Kasumi-1 (cell line): ENCODE measurements at regions not wholly inside any gene's neighbourhood (a gene's known extent, or its start where the extent isn't known, plus 50 kb on each side); places are given as distances from the start of the nearest gene placed in this dataset.
"Not testable (repeated sequence)": the region's sequence is repeated elsewhere in the genome, so short reads cannot be mapped to it uniquely, and the experiment has no call there.

Experiments
- DNase-seq, 2 experiments: peaks; one replicate each; lab custom pipeline; 2025; lab: John Stamatoyannopoulos, UW

DNA sequence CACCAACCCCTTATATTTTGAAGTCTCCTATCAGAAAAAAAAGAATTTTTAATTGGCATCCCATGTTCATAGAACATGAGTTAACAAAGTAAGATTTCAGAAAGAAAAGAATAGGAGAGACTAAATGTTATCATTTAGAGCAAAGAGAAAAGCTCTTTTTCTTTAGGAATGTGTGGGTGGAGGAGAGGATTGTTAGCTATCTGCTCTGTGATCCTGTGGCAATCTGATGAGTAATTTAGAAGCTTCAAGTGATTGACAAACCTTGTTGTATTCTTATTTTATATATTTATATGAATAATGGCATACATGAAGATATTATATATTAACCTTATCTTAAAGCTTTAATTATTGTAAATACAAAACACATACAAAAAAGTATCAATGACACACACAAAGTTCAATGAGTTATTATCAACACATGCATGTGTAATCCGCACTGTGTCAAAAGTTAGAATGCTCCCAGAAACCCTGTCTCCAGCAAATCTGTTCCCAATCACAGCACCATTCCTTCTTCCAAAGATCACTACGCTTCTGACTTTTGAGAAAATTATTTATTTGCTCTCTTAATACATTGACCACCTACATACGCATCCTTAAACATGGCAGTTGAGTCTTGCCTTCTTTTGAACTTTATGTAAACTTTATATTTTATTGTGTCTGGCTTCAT lies 907.4 kb downstream of the MCTP2 start:
- no peak for DNase-seq

DNA sequence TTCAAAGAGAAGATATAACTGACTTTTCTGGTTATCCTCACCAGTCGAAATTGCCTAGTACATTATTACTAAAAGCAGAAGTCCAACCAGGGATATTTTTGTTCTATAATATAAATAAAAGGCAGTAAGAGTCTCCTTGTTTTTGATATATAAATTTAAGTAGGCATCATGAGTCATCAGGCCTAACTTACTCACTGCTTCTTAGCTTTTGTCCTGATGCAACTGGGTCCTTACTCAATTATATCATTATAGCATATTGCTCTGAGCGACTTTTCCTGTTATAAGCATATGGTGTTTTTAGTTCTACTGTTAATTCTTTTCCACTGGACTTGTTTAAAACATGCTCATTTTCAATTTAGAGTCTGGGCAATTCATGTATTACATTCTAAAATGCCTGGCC lies 910.1 kb downstream of the MCTP2 start:
- DNase-seq: no peak

- DNase-seq: no peak
Observed at GRCh38 chr15:95142531-95142930, 911.2 kb downstream of the MCTP2 start.

- no peak for DNase-seq
Observed at GRCh38 chr15:95146481-95146880, 915.1 kb downstream of the MCTP2 start.

GRCh38 chr15:95148183-95148582 lies 916.8 kb downstream of the MCTP2 start:
- DNase-seq: no peak

DNA sequence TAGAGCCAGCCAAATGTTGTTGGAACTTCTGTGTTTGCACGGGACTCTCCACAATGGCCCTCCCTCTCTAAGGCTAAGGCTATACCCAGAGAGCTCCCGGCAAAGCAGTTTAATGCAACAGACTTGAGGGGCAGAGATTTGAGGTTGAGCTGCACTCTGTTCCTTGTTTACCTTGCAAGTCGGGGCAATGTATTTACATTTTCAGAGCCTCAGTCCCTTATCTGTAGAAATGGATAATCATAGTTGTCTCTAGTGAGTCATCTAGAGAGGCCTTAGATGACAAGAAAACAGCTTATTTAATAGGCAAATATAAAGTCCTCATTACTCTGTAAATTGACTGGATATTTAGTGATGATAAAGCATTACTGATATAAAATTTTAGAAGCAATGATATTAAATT lies 917.7 kb downstream of the MCTP2 start:
- DNase-seq: no peak

DNA sequence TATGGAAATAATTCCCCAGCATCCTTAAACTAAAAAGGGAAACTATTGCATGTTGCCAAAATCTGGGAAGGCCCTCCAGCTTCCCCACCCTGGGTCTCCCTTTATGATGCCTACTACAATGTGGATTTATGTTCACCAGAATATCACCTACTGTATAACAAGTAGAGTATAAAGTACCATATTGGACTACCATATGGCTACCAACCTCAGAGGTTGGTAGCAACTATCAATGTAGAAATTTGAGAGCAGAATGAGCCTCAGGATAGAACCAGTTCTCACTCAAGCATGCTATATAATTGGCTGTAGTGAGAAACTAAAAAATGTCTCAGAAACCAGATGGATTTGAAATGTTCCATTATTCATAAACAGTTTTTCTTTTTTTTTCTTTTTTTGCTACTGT lies 918.4 kb downstream of the MCTP2 start:
- DNase-seq: no peak

GRCh38 chr15:95150466-95150865 lies 919.1 kb downstream of the MCTP2 start:
- no peak for DNase-seq

DNA sequence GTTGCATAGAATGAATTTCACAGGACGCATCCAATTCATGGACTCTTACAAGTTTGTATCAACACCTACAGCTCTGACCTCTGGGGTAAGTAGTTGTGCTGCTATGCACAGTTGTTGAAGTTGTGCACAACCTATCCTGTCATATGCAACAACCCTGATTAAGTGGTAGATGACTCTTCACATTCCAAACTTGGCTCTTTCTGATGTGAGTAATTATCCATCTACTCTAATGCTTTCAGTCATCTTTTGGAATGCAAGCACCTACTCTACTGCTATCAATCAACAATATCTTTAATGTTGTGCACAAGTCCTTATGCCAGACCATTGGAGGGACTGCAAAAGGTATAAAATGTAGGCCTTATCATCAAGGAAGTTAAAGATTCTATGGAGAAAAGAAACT lies 921.4 kb downstream of the MCTP2 start:
- DNase-seq: no peak

DNA sequence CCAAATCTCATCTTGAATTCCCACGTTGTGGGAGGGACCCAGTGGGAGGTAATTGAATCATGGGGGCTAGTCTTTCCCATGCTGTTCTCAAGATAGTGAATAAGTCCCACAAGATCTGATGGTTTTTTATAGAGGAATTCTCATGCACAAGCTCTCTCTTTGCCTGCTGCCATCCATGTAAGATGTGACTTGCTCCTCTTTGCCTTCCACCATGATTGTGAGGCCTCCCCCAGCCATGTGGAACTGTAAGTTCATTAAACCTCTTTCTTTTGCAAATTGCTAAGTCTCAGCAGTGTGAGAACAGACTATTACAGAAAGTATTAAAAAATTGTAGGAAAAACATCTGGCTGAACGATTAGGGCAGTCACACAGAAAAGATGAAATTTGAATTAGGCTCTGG lies 921.8 kb downstream of the MCTP2 start:
- not testable (repeated sequence) for DNase-seq

DNA sequence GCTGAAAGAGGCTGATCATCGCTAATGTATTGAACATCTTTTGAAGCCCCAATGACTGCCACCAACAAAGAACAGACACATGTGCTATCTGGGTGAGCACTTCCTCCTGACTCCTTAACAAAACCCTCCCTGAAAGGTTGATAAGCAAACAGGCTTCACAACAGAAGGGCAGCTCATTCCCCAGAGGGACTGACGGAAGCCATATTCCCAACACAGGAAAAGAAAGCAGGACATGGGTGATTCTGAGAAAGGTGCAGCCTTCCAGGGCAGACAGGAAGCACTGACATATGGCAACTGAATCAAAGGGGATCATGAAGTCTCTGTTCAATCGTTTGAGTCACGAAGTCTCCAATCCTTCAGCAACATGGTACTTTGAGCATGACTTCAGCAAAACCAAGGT lies 929.0 kb downstream of the MCTP2 start:
- no peak for DNase-seq

DNA sequence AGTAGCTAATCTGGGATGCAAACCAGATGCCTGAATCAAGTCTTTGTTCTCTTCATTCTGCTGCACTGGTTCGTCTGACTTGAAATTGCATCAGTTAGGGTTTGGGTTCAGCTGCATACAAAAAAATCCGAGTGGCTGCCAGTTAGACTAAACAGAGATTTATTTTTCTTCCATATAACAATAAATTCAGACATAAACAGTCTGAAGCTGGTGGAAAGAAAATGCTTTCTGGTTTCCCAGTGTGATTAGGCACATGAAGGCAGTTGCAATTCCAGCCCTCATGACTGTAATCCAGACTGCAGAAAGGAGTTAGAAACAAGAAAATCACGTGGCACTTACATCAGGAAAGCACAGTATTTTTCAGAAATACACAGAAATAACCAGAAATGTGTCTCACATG lies 930.7 kb downstream of the MCTP2 start:
- no peak for DNase-seq

DNA sequence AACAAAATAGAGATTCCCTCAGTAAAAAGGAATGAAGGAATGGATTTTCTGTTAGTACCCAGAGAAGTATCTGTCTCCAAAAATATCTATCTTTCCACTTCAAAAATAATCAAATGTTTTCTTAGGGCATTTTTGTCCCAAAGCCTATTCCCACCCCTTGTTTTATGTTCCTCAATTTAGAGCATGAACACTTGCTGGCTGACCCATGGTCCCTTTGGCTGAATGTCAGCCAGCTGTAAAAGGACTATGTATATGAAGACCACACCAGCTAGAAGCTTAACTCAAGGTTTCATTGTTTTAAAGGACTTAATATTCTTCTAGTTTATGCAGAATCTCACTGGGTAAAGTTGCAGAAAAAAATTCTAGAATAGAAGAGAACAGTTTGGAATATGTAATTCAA lies 931.2 kb downstream of the MCTP2 start:
- no peak for DNase-seq

- no peak for DNase-seq
Observed at GRCh38 chr15:95162967-95163531, 931.7 kb downstream of the MCTP2 start.

GRCh38 chr15:95168152-95168551 lies 936.8 kb downstream of the MCTP2 start:
- no peak for DNase-seq

GRCh38 chr15:95168951-95169431 lies 937.6 kb downstream of the MCTP2 start:
- no peak for DNase-seq

- DNase-seq: no peak
Observed at GRCh38 chr15:95169541-95170459, 938.4 kb downstream of the MCTP2 start.

DNA sequence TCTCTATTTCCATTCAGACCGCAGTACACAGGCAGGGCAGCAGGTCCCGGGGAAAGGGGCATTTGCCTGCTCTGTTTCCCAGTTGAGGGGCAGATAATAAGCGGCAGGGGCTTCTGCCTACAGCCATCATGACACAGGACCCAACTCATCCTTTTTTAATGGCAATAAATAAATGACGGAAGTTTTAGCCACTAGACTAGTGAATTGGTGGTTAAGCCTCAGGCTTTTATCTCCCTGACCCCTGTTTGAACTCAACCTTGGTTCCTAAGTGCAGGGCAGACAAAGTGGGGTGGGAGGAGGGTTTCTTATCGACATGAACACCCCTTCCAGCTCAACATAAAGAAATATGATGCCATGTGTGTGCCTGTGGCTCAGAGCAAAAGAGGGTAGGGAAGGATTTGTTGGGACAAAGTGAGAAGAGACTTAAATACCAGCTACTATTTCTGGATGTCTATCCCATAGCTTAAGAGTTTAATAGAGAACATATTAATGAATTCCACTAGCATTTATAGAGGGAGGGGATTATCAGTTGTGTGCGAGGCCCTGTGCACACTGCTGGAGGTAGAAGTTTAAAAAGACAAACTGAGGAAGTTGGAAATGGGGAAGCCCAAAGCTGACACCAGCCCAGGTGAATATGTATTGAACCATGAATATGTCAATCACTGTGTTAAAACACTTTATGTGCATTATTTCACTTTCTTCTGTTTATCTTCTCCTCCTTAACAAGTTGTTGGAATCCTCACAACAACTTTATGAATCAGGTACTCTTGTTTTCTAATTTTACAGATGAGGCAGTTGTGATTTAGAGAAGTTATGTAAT lies 939.4 kb downstream of the MCTP2 start:
- no peak for DNase-seq

GRCh38 chr15:95171564-95171963 lies 940.2 kb downstream of the MCTP2 start:
- no peak for DNase-seq

GRCh38 chr15:95174301-95175259 lies 943.2 kb downstream of the MCTP2 start:
- DNase-seq: no peak
